ENCODE measurements at regions not wholly inside any gene's neighbourhood (a gene's known extent, or its start where the extent isn't known, plus 50 kb on each side); places are given as distances from the start of the nearest gene placed in this dataset.
"Not testable (repeated sequence)": the region's sequence is repeated elsewhere in the genome, so short reads cannot be mapped to it uniquely, and the experiment has no call there.

GRCh38 chrX:92249125-92249524, 469.9 kb downstream of the PCDH11X start:
- Histone ChIP-seq H3K27ac (ENCODE audit: low read length) (no peak overlapping the region), H3K9ac (ENCODE audit: low read length) (no peak overlapping the region), H3K79me2 (ENCODE audit: low read length) (no peaks in the 10 kb centered on the region), H3K36me3 (ENCODE audit: insufficient read depth, low read length) (no peaks in the 10 kb centered on the region), H4K20me1 (ENCODE audit: insufficient read depth, low read depth, low read length) (no peaks in the 10 kb centered on the region), H3K27me3 (ENCODE audit: low read length) (no peaks in the 10 kb centered on the region), H3K9me2 (replicated peaks; ENCODE audit: insufficient read depth, low read length) (no peaks in the 10 kb centered on the region), H3K4me3 (ENCODE audit: low read length) (no peak overlapping the region), H2AFZ (ENCODE audit: low read length) (no peak overlapping the region), H3K4me2 (ENCODE audit: low read depth, low read length, poor library complexity, severe bottlenecking) (no peak overlapping the region), H3K4me1 (ENCODE audit: low read length) (no peaks in the 10 kb centered on the region), H3K9me3 (ENCODE audit: low read length) (peaks cover 6% of the 10 kb centered on the region; the same call in 1 of the 2 replicates)
- no peak for DNase-seq

GRCh38 chrX:92260102-92260501, 480.9 kb downstream of the PCDH11X start:
- no peak overlapping the region for H3K9ac ChIP-seq (ENCODE audit: low read length)
- H3K27me3 ChIP-seq (ENCODE audit: low read length) = no peaks in the 10 kb centered on the region
- no peak overlapping the region for H3K4me2 ChIP-seq (ENCODE audit: low read depth, low read length, poor library complexity, severe bottlenecking)
- H2AFZ ChIP-seq (ENCODE audit: low read length) = no peak overlapping the region
- H3K4me1 ChIP-seq (ENCODE audit: low read length) = no peaks in the 10 kb centered on the region
- no peaks in the 10 kb centered on the region for H3K79me2 ChIP-seq (ENCODE audit: low read length)
- no peak overlapping the region for H3K4me3 ChIP-seq (ENCODE audit: low read length)
- no peaks in the 10 kb centered on the region for H3K9me2 ChIP-seq (replicated peaks; ENCODE audit: insufficient read depth, low read length)
- no peak for DNase-seq
- H4K20me1 ChIP-seq (ENCODE audit: insufficient read depth, low read depth, low read length) = no peaks in the 10 kb centered on the region
- H3K36me3 ChIP-seq (ENCODE audit: insufficient read depth, low read length) = no peaks in the 10 kb centered on the region
- H3K9me3 ChIP-seq (ENCODE audit: low read length) = peaks cover 19% of the 10 kb centered on the region
- H3K27ac ChIP-seq (ENCODE audit: low read length) = no peak overlapping the region

GRCh38 chrX:92270936-92271855, 492.0 kb downstream of the PCDH11X start:
- no peak overlapping the region for H3K27ac ChIP-seq (ENCODE audit: low read length)
- no peaks in the 10 kb centered on the region for H3K27me3 ChIP-seq (ENCODE audit: low read length)
- no peak for DNase-seq
- no peaks in the 10 kb centered on the region for H3K9me2 ChIP-seq (replicated peaks; ENCODE audit: insufficient read depth, low read length)
- no peak overlapping the region for H3K4me3 ChIP-seq (ENCODE audit: low read length)
- no peaks in the 10 kb centered on the region for H3K79me2 ChIP-seq (ENCODE audit: low read length)
- H3K4me2 ChIP-seq (ENCODE audit: low read depth, low read length, poor library complexity, severe bottlenecking) = no peak overlapping the region
- no peak overlapping the region for H2AFZ ChIP-seq (ENCODE audit: low read length)
- H3K36me3 ChIP-seq (ENCODE audit: insufficient read depth, low read length) = no peaks in the 10 kb centered on the region
- H3K4me1 ChIP-seq (ENCODE audit: low read length) = no peaks in the 10 kb centered on the region
- no peaks in the 10 kb centered on the region for H4K20me1 ChIP-seq (ENCODE audit: insufficient read depth, low read depth, low read length)
- H3K9ac ChIP-seq (ENCODE audit: low read length) = no peak overlapping the region
- peaks cover 9% of the 10 kb centered on the region; the same call in 1 of the 2 replicates for H3K9me3 ChIP-seq (ENCODE audit: low read length)

GRCh38 chrX:92278556-92278955, 499.4 kb downstream of the PCDH11X start:
- not testable (repeated sequence) for H3K36me3 ChIP-seq (ENCODE audit: insufficient read depth, low read length); H2AFZ ChIP-seq (ENCODE audit: low read length); H3K9me2 ChIP-seq (replicated peaks; ENCODE audit: insufficient read depth, low read length); H3K9me3 ChIP-seq (ENCODE audit: low read length); H3K4me1 ChIP-seq (ENCODE audit: low read length); H3K9ac ChIP-seq (ENCODE audit: low read length); H3K27me3 ChIP-seq (ENCODE audit: low read length); H3K4me2 ChIP-seq (ENCODE audit: low read depth, low read length, poor library complexity, severe bottlenecking); H4K20me1 ChIP-seq (ENCODE audit: insufficient read depth, low read depth, low read length); H3K79me2 ChIP-seq (ENCODE audit: low read length); H3K27ac ChIP-seq (ENCODE audit: low read length); H3K4me3 ChIP-seq (ENCODE audit: low read length); DNase-seq

- H3K9me3 ChIP-seq (ENCODE audit: low read length); H3K36me3 ChIP-seq (ENCODE audit: insufficient read depth, low read length); H3K4me3 ChIP-seq (ENCODE audit: low read length); H2AFZ ChIP-seq (ENCODE audit: low read length); H3K4me1 ChIP-seq (ENCODE audit: low read length); H4K20me1 ChIP-seq (ENCODE audit: insufficient read depth, low read depth, low read length); H3K4me2 ChIP-seq (ENCODE audit: low read depth, low read length, poor library complexity, severe bottlenecking); H3K9me2 ChIP-seq (replicated peaks; ENCODE audit: insufficient read depth, low read length); H3K9ac ChIP-seq (ENCODE audit: low read length); H3K79me2 ChIP-seq (ENCODE audit: low read length); H3K27me3 ChIP-seq (ENCODE audit: low read length); DNase-seq; H3K27ac ChIP-seq (ENCODE audit: low read length): not testable (repeated sequence)
Observed at GRCh38 chrX:92280347-92280746, 501.2 kb downstream of the PCDH11X start.

GRCh38 chrX:92283308-92283707, 504.1 kb downstream of the PCDH11X start:
- no peaks in the 10 kb centered on the region for H3K27me3 ChIP-seq (ENCODE audit: low read length)
- no peak overlapping the region for H3K4me2 ChIP-seq (ENCODE audit: low read depth, low read length, poor library complexity, severe bottlenecking)
- H3K27ac ChIP-seq (ENCODE audit: low read length) = no peak overlapping the region
- DNase-seq = no peak
- no peaks in the 10 kb centered on the region for H4K20me1 ChIP-seq (ENCODE audit: insufficient read depth, low read depth, low read length)
- H3K4me1 ChIP-seq (ENCODE audit: low read length) = no peaks in the 10 kb centered on the region
- H3K36me3 ChIP-seq (ENCODE audit: insufficient read depth, low read length) = no peaks in the 10 kb centered on the region
- H2AFZ ChIP-seq (ENCODE audit: low read length) = no peak overlapping the region
- H3K9me2 ChIP-seq (replicated peaks; ENCODE audit: insufficient read depth, low read length) = 0 out of 2 replicates have a peak, but pooled peaks cover 3% of the 10 kb centered on the region
- no peaks in the 10 kb centered on the region for H3K79me2 ChIP-seq (ENCODE audit: low read length)
- no peak overlapping the region for H3K9ac ChIP-seq (ENCODE audit: low read length)
- H3K4me3 ChIP-seq (ENCODE audit: low read length) = no peak overlapping the region
- H3K9me3 ChIP-seq (ENCODE audit: low read length) = peaks cover 2% of the 10 kb centered on the region; the same call in 1 of the 2 replicates

GRCh38 chrX:92298067-92298466, 518.9 kb downstream of the PCDH11X start:
- not testable (repeated sequence) for H4K20me1 ChIP-seq (ENCODE audit: insufficient read depth, low read depth, low read length); H3K4me2 ChIP-seq (ENCODE audit: low read depth, low read length, poor library complexity, severe bottlenecking); H3K79me2 ChIP-seq (ENCODE audit: low read length); H3K36me3 ChIP-seq (ENCODE audit: insufficient read depth, low read length); H3K27ac ChIP-seq (ENCODE audit: low read length); H3K9me3 ChIP-seq (ENCODE audit: low read length); H2AFZ ChIP-seq (ENCODE audit: low read length); DNase-seq; H3K27me3 ChIP-seq (ENCODE audit: low read length); H3K4me1 ChIP-seq (ENCODE audit: low read length); H3K9me2 ChIP-seq (replicated peaks; ENCODE audit: insufficient read depth, low read length); H3K4me3 ChIP-seq (ENCODE audit: low read length); H3K9ac ChIP-seq (ENCODE audit: low read length)

- H3K9me2 ChIP-seq (replicated peaks; ENCODE audit: insufficient read depth, low read length); H3K79me2 ChIP-seq (ENCODE audit: low read length); H3K27ac ChIP-seq (ENCODE audit: low read length); H3K4me3 ChIP-seq (ENCODE audit: low read length); H3K4me2 ChIP-seq (ENCODE audit: low read depth, low read length, poor library complexity, severe bottlenecking); H4K20me1 ChIP-seq (ENCODE audit: insufficient read depth, low read depth, low read length); H2AFZ ChIP-seq (ENCODE audit: low read length); H3K36me3 ChIP-seq (ENCODE audit: insufficient read depth, low read length); H3K9me3 ChIP-seq (ENCODE audit: low read length); H3K27me3 ChIP-seq (ENCODE audit: low read length); H3K9ac ChIP-seq (ENCODE audit: low read length); DNase-seq; H3K4me1 ChIP-seq (ENCODE audit: low read length): not testable (repeated sequence)
Observed at GRCh38 chrX:92333194-92333593, 554.0 kb downstream of the PCDH11X start.

Data from Karpas-422 (cell line).